ENCODE measurements at regions not wholly inside any gene's neighbourhood (a gene's known extent, or its start where the extent isn't known, plus 50 kb on each side); places are given as distances from the start of the nearest gene placed in this dataset.

- TF ChIP-seq POLR2A (IDR thresholded peaks at IDR 0.05) = no peak
- TF ChIP-seq CTCF (IDR thresholded peaks at IDR 0.05 in 8 of 11, conservative IDR thresholded peaks at IDR 0.05 in 3 of 11) = no peak
These were observed 224.3 kb downstream of the EDEM1 start for GRCh38 chr3:5411786-5412185.

Measured in spleen (tissue), 7 donors.